ENCODE measurements at regions not wholly inside any gene's neighbourhood (a gene's known extent, or its start where the extent isn't known, plus 50 kb on each side); places are given as distances from the start of the nearest gene placed in this dataset.

- TF ChIP-seq, protein P1, sequence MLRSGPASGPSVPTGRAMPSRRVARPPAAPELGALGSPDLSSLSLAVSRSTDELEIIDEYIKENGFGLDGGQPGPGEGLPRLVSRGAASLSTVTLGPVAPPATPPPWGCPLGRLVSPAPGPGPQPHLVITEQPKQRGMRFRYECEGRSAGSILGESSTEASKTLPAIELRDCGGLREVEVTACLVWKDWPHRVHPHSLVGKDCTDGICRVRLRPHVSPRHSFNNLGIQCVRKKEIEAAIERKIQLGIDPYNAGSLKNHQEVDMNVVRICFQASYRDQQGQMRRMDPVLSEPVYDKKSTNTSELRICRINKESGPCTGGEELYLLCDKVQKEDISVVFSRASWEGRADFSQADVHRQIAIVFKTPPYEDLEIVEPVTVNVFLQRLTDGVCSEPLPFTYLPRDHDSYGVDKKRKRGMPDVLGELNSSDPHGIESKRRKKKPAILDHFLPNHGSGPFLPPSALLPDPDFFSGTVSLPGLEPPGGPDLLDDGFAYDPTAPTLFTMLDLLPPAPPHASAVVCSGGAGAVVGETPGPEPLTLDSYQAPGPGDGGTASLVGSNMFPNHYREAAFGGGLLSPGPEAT (IDR thresholded peaks at IDR 0.05; ENCODE audit: low read depth) = no peak
Measured at GRCh38 chr2:241949736-241950412, 80.3 kb downstream of the RTP5 start (continued).

DNA sequence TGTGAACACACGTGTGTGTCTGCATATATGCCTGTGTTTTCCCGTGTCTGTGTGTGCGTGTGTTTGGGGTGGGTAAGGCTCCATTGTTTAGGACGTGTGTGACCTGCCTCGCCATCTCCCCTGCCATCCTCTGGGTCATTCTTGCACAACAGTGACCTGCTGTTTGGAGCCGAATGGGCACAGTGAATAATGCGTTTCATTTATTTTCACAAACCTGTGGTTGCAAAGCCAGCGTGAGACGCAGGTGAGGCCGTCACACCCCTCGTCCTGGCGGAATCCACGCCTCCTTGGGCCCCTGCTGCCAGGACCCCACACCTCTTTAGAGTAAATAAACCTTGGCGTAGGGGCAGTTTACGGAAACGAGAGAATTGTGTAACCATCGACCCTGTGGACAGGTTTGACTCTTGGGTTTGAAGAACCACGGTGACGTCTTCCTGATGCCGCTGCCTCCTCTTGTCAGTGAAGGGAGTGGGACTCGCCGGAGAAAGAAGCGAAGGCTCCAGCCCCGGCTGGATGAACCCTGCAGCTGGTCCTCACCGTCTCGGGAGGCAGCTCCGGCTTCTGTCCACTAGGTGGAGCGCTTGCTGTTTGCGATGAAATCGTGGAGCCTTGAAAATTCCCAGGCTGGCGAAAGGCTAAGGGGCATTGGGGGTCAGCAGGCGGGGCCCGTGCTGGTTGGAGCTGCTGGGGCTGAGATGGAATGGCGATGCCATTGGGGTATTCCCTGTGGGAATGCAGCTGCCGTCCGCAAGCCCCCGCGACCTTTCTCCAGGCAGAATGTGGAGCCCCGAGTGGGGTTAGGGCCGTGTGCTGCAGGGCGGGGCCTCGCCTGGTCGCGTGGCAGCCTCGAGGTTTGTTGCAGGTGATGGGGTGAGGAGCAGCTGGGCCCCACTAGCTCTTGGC, 81.1 kb downstream of the RTP5 start:
- H3K36me3 ChIP-seq (ENCODE audit: control insufficient read depth in 2 of 2, insufficient read depth in 2 of 2, low read length in 1 of 2) = no peaks in the 10 kb centered on the region
- FAIRE-seq (peak; percentile 89), DNase-seq (ENCODE audit: low read depth, low spot score) (no peak), ATAC-seq (peak; percentile 91)
- ChIA-PET RAD21 (ENCODE audit: unreplicated experiment) (interaction anchor here (0.7 to 1.5 kb wide), 9 partner anchors 16 to 141 kb away, joined by 3 to 9 read pairs (median 5); no protein-coding TSS in a partner anchor), POLR2A (no interaction called here), CTCF (interaction anchor here (0.6 to 1.8 kb wide), 23 partner anchors 10 to 207 kb away, joined by 3 to 24 read pairs (median 4); no protein-coding TSS in a partner anchor), SMC1A (ENCODE audit: uncharacterized antibody, unreplicated experiment) (interaction anchor here (0.5 to 1.2 kb wide), 7 partner anchors 10 to 144 kb away, joined by 3 to 7 read pairs (median 3); no protein-coding TSS in a partner anchor)
- H2AFZ ChIP-seq (ENCODE audit: control insufficient read depth, low read depth, low read length) = no peak overlapping the region
- H3K4me3 ChIP-seq = no peak overlapping the region
- no peak overlapping the region for H3K27ac ChIP-seq (ENCODE audit: control insufficient read depth, insufficient read depth)
- H3K4me1 ChIP-seq (ENCODE audit: control insufficient read depth, insufficient read depth, low read length) = no peaks in the 10 kb centered on the region
- H3K27me3 ChIP-seq (replicated peaks in 1 of 2; ENCODE audit: control insufficient read depth in 2 of 2, insufficient read depth in 2 of 2, low read length in 1 of 2) = no peaks in the 10 kb centered on the region
- 30% methylated on average over 45 of the region's 45 CpGs for WGBS (ENCODE audit: insufficient coverage, insufficient replicate concordance, low lambda C conversion rate, missing lambda C conversion rate)
- intact Hi-C loops (cut with micrococcal nuclease; ENCODE audit: unreplicated experiment) = no loop called here
- in situ Hi-C loops (cut with MboI) = no loop called here
- H3K4me2 ChIP-seq (ENCODE audit: control insufficient read depth, insufficient read depth) = no peak overlapping the region; the same call in 1 of the 2 replicates
- H4K20me1 ChIP-seq (ENCODE audit: control insufficient read depth, insufficient read depth) = no peaks in the 10 kb centered on the region
- H3K9ac ChIP-seq (ENCODE audit: control insufficient read depth, insufficient read depth, low read length) = no peak overlapping the region
- no TSS peak for BruUV-seq (replicated peaks)
- no peaks in the 10 kb centered on the region for H3K79me2 ChIP-seq (ENCODE audit: control insufficient read depth, insufficient read depth, low read length)
- no peaks in the 10 kb centered on the region; the same call in 2 of the 3 replicates for H3K9me3 ChIP-seq (replicated peaks; ENCODE audit: control insufficient read depth, insufficient read depth, low read length)
- TF ChIP-seq, protein P2, sequence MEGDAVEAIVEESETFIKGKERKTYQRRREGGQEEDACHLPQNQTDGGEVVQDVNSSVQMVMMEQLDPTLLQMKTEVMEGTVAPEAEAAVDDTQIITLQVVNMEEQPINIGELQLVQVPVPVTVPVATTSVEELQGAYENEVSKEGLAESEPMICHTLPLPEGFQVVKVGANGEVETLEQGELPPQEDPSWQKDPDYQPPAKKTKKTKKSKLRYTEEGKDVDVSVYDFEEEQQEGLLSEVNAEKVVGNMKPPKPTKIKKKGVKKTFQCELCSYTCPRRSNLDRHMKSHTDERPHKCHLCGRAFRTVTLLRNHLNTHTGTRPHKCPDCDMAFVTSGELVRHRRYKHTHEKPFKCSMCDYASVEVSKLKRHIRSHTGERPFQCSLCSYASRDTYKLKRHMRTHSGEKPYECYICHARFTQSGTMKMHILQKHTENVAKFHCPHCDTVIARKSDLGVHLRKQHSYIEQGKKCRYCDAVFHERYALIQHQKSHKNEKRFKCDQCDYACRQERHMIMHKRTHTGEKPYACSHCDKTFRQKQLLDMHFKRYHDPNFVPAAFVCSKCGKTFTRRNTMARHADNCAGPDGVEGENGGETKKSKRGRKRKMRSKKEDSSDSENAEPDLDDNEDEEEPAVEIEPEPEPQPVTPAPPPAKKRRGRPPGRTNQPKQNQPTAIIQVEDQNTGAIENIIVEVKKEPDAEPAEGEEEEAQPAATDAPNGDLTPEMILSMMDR (IDR thresholded peaks at IDR 0.05 in 2 of 3, conservative IDR thresholded peaks at IDR 0.05 in 1 of 3; ENCODE audit: control insufficient read depth in 2 of 3, extremely low read depth in 1 of 3, insufficient read depth in 1 of 3, low read depth in 3 of 3, low read length in 3 of 3) = peak; percentile 87 to 92 (median 89)
- peak; percentile 76 for TF ChIP-seq IKZF1 (conservative IDR thresholded peaks at IDR 0.05)
- no peak for TF ChIP-seq PRDM15 (CRISPR knock-in tag; IDR thresholded peaks at IDR 0.05)
- peak; percentile 68; the same call in 1 of the 2 replicates for TF ChIP-seq YY1 (IDR thresholded peaks at IDR 0.05; ENCODE audit: low read depth, low read length)
- TF ChIP-seq CEBPZ (IDR thresholded peaks at IDR 0.05; ENCODE audit: low read depth, low read length) = no peak
- TF ChIP-seq ATF7 (IDR thresholded peaks at IDR 0.05; ENCODE audit: low read depth) = no peak
